ENCODE measurements at regions not wholly inside any gene's neighbourhood (a gene's known extent, or its start where the extent isn't known, plus 50 kb on each side); places are given as distances from the start of the nearest gene placed in this dataset.
A peak's percentile ranks its signal among the peaks of the same experiment; 100 is the strongest.
"Not testable (repeated sequence)": the region's sequence is repeated elsewhere in the genome, so short reads cannot be mapped to it uniquely, and the experiment has no call there.

GRCh38 chr12:131234841-131235271 is 281.1 kb downstream of the ADGRD1 start:
- H2BK5ac ChIP-seq (ENCODE audit: low read depth, low read length); H2BK120ac ChIP-seq (replicated peaks; ENCODE audit: low read depth, low read length); H2BK12ac ChIP-seq (ENCODE audit: low read depth, low read length); H3K23me2 ChIP-seq (ENCODE audit: low read depth, low read length); H3K9me3 ChIP-seq (ENCODE audit: insufficient read depth in 2 of 2, low read depth in 1 of 2, low read length in 1 of 2); H3K4ac ChIP-seq (replicated peaks; ENCODE audit: insufficient read length, low read depth, low read length); H4K91ac ChIP-seq (replicated peaks; ENCODE audit: insufficient read length, low read length); H3K27ac ChIP-seq (ENCODE audit: low read depth, low read length); H3K56ac ChIP-seq (replicated peaks; ENCODE audit: insufficient read length, low read depth, low read length); POLR2A ChIA-PET (ENCODE audit: partially characterized antibody); H3K9ac ChIP-seq (replicated peaks in 1 of 4; ENCODE audit: extremely low read depth in 1 of 4, low read depth in 3 of 4, low read length in 3 of 4); H3K79me1 ChIP-seq (ENCODE audit: low read depth, low read length); H3K23ac ChIP-seq (ENCODE audit: insufficient read length); CTCF ChIA-PET (ENCODE audit: partially characterized antibody); H3K14ac ChIP-seq (ENCODE audit: insufficient read length); H2BK20ac ChIP-seq (ENCODE audit: low read length); DNase-seq (ENCODE audit: low read depth in 1 of 2, low spot score in 2 of 2); H4K5ac ChIP-seq (ENCODE audit: insufficient read length, low read depth, low read length); H3K4me3 ChIP-seq (ENCODE audit: extremely low read depth in 1 of 4, insufficient read depth in 2 of 4, low read depth in 3 of 4, low read length in 4 of 4); H2AFZ ChIP-seq (ENCODE audit: low read length); H4K8ac ChIP-seq (ENCODE audit: extremely low read depth, insufficient read depth, low read length); H3K36me3 ChIP-seq (ENCODE audit: control insufficient read depth in 2 of 4, insufficient read depth in 4 of 4, low read length in 3 of 4); H4K20me1 ChIP-seq (replicated peaks in 1 of 2; ENCODE audit: control insufficient read depth in 1 of 2, insufficient read depth in 2 of 2, low read length in 2 of 2); H3K79me2 ChIP-seq (ENCODE audit: control insufficient read depth in 1 of 2, insufficient read depth in 2 of 2, low read length in 2 of 2); H3K27me3 ChIP-seq (replicated peaks in 1 of 4; ENCODE audit: control insufficient read depth in 3 of 4, extremely low read depth in 1 of 4, insufficient read depth in 3 of 4, low read length in 3 of 4); H2AK5ac ChIP-seq (ENCODE audit: low read depth, low read length); H3K18ac ChIP-seq (ENCODE audit: extremely low read depth, low read length); H2BK15ac ChIP-seq (ENCODE audit: low read length): not testable (repeated sequence)
- Histone ChIP-seq H3K4me1 (replicated peaks in 1 of 4; ENCODE audit: control insufficient read depth in 3 of 4, insufficient read depth in 4 of 4, low read length in 3 of 4) (peaks cover 0 to 15% (median 7%) of the 10 kb centered on the region in 4 experiments; a peak in 5 of 7 replicates), H3K4me2 (ENCODE audit: insufficient read depth in 1 of 2, low read depth in 2 of 2, low read length in 2 of 2) (peak overlapping the region in 1 of 2 experiments; percentile 28; a peak in 3 of 4 replicates)
- WGBS, 2 experiments (ENCODE audit: extremely low coverage in 1 of 2, insufficient coverage in 1 of 2, insufficient read length in 1 of 2, insufficient replicate concordance in 2 of 2, low coverage in 1 of 2, low lambda C conversion rate in 2 of 2, missing lambda C conversion rate in 1 of 2) = 58% methylated on average over 4 of the region's 8 CpGs; no CpG with 5 or more reads in 1 of the 2 experiments
- FAIRE-seq = peak; percentile 86

All from H1 (cell line).